Stomach smooth muscle (tissue), 2 donors: ENCODE measurements at regions not wholly inside any gene's neighbourhood (a gene's known extent, or its start where the extent isn't known, plus 50 kb on each side); places are given as distances from the start of the nearest gene placed in this dataset.

Experiments
- H3K27ac ChIP-seq: one replicate; pipeline ENCODE4 v1.7.0; 2013; ENCODE audit warnings: mild to moderate bottlenecking, low read length, inconsistent platforms
- H3K27me3 ChIP-seq, 2 donors: one replicate each; pipeline ENCODE4 v1.7.0; 2013; ENCODE audit warnings: low read length in 2 of 2; ENCODE audit not compliant: insufficient read depth in 2 of 2, control insufficient read depth in 1 of 2
- H3K36me3 ChIP-seq, 2 donors: one replicate each; pipeline ENCODE4 v1.7.0; 2013; ENCODE audit warnings: low read length in 2 of 2; ENCODE audit not compliant: control insufficient read depth in 2 of 2, insufficient read depth in 2 of 2
- H3K4me1 ChIP-seq: one replicate; pipeline ENCODE4 v1.7.0; 2013; ENCODE audit warnings: low read length; ENCODE audit not compliant: control insufficient read depth, insufficient read depth
- H3K4me3 ChIP-seq, 2 donors: one replicate each; pipeline ENCODE4 v1.7.0; 2013; ENCODE audit warnings: low read length in 2 of 2
- H3K9ac ChIP-seq, 2 donors: one replicate each; pipeline ENCODE4 v1.7.0; 2013; ENCODE audit warnings: low read length in 2 of 2, mild to moderate bottlenecking in 1 of 2
- H3K9me3 ChIP-seq, 2 donors: one replicate each; pipeline ENCODE4 v1.7.0; 2013; ENCODE audit warnings: low read length in 2 of 2; ENCODE audit not compliant: control insufficient read depth in 2 of 2
- donor health status: healthy.
- donor health status: Pancreatic carcinoma.

DNA sequence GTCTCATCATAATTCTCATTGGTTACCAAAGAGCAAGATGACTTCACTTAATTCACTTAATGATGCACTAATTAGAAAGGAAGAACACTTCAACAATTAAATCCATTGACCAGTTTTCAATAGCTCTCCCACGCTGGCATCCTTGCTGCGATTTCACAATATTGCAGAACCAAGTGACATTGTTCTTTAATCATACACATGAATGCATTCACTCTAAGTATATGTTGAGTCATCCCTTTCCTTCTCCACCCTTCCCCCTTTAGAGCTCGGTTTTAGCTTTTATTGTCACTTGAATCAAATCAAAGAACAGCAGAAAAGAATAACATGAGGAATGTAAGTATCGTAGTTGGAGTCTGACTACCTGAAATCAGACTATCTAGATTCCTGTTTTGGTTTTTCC is 233.6 kb upstream of the FMN2 start:
- Histone ChIP-seq H3K4me1 (no peaks in the 10 kb centered on the region), H3K9ac (no peak overlapping the region), H3K27me3 (no peaks in the 10 kb centered on the region), H3K27ac (no peak overlapping the region), H3K36me3 (no peaks in the 10 kb centered on the region), H3K4me3 (no peak overlapping the region), H3K9me3 (no peaks in the 10 kb centered on the region)

DNA sequence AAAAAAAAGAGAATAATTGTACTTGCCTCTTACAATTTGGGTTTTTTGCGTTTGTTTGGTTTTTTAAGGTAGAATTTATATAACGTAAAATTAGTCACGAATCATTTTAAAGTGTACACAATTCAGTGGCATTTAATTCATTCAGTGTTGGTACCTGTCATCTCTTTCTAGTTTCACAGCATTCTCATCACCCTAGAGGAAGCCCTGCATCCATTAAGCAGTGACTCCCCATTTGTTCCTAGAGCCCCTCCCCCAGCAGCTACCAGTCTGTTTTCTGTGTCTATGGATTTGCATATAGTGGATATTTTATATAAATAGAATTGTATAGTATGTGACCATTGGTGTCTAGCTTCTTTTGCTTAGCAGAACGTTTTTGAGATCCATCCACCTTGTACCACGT is 233.2 kb upstream of the FMN2 start:
- no peaks in the 10 kb centered on the region for H3K36me3 ChIP-seq
- no peaks in the 10 kb centered on the region for H3K27me3 ChIP-seq
- no peak overlapping the region for H3K27ac ChIP-seq
- H3K9me3 ChIP-seq = no peaks in the 10 kb centered on the region
- no peaks in the 10 kb centered on the region for H3K4me1 ChIP-seq
- no peak overlapping the region for H3K4me3 ChIP-seq
- H3K9ac ChIP-seq = no peak overlapping the region

- H3K9ac ChIP-seq = no peak overlapping the region
- no peaks in the 10 kb centered on the region for H3K36me3 ChIP-seq
- no peaks in the 10 kb centered on the region for H3K27me3 ChIP-seq
- H3K4me1 ChIP-seq = no peaks in the 10 kb centered on the region
- no peaks in the 10 kb centered on the region for H3K9me3 ChIP-seq
- H3K27ac ChIP-seq = no peak overlapping the region
- H3K4me3 ChIP-seq = no peak overlapping the region
Measured at GRCh38 chr1:239861985-239862384, 229.7 kb upstream of the FMN2 start.

DNA sequence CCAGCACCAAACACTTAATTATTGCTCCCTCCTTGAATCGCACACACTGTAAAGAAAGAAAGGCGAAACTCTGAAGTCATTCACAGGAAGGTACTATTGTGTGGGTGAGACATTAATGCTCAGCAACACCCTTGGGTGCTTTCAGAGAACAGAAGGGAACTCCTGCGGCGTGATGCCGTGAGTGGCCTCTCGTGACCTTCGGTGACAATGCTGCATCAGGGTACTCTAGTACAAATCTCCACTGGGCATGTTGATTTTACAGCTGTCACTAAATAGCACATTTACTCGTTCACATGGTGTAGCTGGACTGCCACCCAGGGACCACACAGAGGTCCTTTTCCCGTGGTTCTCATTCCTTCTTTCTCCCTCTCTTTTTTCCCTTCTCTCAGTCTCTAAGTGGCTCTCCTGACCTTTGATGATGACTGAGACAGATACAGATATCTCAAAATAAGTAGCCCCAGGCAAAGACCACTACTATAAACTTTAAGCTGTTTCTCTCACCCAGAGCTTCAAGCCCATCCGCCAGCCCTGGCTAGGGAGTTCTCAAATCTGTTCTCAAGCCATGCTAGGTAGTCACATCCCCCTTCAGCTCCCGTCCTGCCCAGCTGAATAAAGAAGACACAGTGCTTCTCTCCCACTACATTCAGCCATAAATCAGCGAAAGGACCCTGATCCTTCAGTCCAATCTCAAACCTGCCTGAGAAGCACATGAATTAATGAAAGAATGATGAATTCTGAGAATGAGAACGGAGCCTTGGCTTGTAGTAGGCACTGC is 223.4 kb upstream of the FMN2 start:
- Histone ChIP-seq H3K27me3 (no peaks in the 10 kb centered on the region), H3K36me3 (no peaks in the 10 kb centered on the region), H3K9ac (no peak overlapping the region), H3K4me3 (no peak overlapping the region), H3K9me3 (no peaks in the 10 kb centered on the region), H3K4me1 (peaks cover 3% of the 10 kb centered on the region), H3K27ac (no peak overlapping the region)

DNA sequence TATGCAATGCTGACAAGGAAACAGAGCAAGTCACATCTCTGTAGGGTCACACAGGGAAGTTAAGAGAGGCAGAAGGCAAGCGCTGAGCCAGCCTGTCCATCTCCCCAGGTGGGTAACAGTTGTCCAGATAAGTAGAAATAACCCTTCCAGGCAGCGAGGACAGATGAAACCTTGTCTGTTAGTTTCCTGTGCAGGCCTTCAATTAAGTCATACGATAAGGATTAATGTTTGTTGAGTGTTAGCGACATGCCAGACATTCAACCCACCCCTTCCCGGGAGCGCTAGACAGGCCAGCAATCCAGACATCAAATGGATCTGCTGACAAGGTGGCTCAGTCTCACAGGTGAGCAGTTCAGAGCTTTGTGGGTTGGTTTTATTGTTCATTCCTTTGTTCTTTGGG is 221.5 kb upstream of the FMN2 start:
- no peak overlapping the region for H3K4me3 ChIP-seq
- no peaks in the 10 kb centered on the region for H3K36me3 ChIP-seq
- H3K9me3 ChIP-seq = no peaks in the 10 kb centered on the region
- H3K27ac ChIP-seq = no peak overlapping the region
- peaks cover 3% of the 10 kb centered on the region for H3K4me1 ChIP-seq
- no peak overlapping the region for H3K9ac ChIP-seq
- H3K27me3 ChIP-seq = no peaks in the 10 kb centered on the region

DNA sequence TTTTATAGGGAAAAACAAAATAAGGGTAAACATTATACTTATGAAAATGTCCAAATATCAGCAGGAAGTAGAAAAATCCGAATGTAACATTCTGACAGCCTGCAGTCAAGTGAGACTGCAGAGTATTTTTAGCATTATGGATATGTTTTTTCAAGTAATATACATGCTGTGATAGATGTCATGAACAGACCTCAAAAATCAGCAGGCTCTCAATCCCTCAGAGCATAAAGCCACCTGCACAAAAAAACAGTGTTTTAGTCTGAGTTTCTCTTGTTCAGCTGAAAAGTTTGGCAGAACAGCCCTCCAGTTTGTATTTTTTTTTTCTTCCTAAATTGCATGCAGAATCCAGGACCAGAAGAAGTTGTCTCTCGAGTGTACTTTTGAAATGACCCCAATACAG is 219.1 kb upstream of the FMN2 start:
- H3K4me3 ChIP-seq = no peak overlapping the region
- H3K36me3 ChIP-seq = no peaks in the 10 kb centered on the region
- H3K27me3 ChIP-seq = no peaks in the 10 kb centered on the region
- no peak overlapping the region for H3K9ac ChIP-seq
- H3K9me3 ChIP-seq = no peaks in the 10 kb centered on the region
- H3K4me1 ChIP-seq = peaks cover 3% of the 10 kb centered on the region
- H3K27ac ChIP-seq = no peak overlapping the region

GRCh38 chr1:239874831-239875230 is 216.9 kb upstream of the FMN2 start:
- no peaks in the 10 kb centered on the region for H3K27me3 ChIP-seq
- no peak overlapping the region for H3K4me3 ChIP-seq
- no peak overlapping the region for H3K27ac ChIP-seq
- H3K9me3 ChIP-seq = no peaks in the 10 kb centered on the region
- H3K9ac ChIP-seq = no peak overlapping the region
- no peaks in the 10 kb centered on the region for H3K36me3 ChIP-seq
- H3K4me1 ChIP-seq = peaks cover 10% of the 10 kb centered on the region

- Histone ChIP-seq H3K4me1 (peaks cover 14% of the 10 kb centered on the region), H3K9ac (no peak overlapping the region), H3K36me3 (no peaks in the 10 kb centered on the region), H3K9me3 (no peaks in the 10 kb centered on the region), H3K27me3 (no peaks in the 10 kb centered on the region), H3K4me3 (no peak overlapping the region), H3K27ac (no peak overlapping the region)
Measured at GRCh38 chr1:239879321-239880170, 212.1 kb upstream of the FMN2 start.

GRCh38 chr1:239882967-239883366 is 208.7 kb upstream of the FMN2 start:
- Histone ChIP-seq H3K4me1 (peaks cover 14% of the 10 kb centered on the region), H3K9ac (no peak overlapping the region), H3K36me3 (no peaks in the 10 kb centered on the region), H3K4me3 (no peak overlapping the region), H3K9me3 (no peaks in the 10 kb centered on the region), H3K27ac (no peak overlapping the region), H3K27me3 (no peaks in the 10 kb centered on the region)

DNA sequence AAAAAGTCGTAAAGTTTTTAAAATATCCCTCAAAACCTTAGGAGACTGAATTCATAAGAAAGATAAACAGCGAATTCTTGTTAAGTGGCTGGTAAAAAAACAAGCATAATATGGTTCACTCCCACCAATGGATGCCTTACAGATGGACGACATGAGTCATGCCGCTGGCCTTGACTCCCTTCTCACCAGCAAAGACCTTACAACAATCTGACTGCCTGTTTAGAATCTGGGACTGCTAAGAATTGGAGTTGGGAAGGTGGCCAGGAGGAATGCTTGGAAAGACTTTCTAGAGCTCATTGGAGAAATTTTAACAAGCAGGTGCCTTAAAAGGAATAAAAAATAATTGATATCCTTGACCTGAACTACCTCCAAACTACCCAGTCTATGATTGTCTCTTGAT is 206.9 kb upstream of the FMN2 start:
- Histone ChIP-seq H3K4me1 (peaks cover 5% of the 10 kb centered on the region), H3K9ac (no peak overlapping the region), H3K4me3 (no peak overlapping the region), H3K9me3 (no peaks in the 10 kb centered on the region), H3K27me3 (no peaks in the 10 kb centered on the region), H3K27ac (no peak overlapping the region), H3K36me3 (no peaks in the 10 kb centered on the region)

- no peaks in the 10 kb centered on the region for H3K36me3 ChIP-seq
- no peaks in the 10 kb centered on the region for H3K9me3 ChIP-seq
- H3K4me1 ChIP-seq = peaks cover 2% of the 10 kb centered on the region
- H3K9ac ChIP-seq = no peak overlapping the region
- no peaks in the 10 kb centered on the region for H3K27me3 ChIP-seq
- no peak overlapping the region for H3K27ac ChIP-seq
- H3K4me3 ChIP-seq = no peak overlapping the region
Measured at GRCh38 chr1:239886266-239886665, 205.4 kb upstream of the FMN2 start.
